ENCODE measurements at regions not wholly inside any gene's neighbourhood (a gene's known extent, or its start where the extent isn't known, plus 50 kb on each side); places are given as distances from the start of the nearest gene placed in this dataset.

DNA sequence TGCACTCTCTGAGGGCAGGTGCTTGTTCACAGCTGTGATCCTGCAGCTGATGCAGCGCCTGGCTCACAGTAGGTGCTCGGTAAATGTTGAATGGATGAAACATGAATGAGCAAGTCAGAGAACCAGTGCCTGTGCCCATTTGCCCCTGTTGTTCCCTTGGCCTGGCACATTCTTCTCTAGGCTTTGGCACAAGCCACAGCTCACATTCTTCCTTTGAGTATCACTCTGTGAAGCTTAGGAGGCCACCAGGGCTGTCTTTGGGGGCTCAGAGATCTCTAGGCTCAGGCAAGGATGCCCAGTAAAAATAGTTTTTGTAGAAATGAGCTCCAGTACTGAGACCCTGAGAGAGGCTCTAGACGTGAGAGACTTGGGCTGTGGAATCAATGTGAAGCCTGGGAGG, 144.6 kb upstream of the NAV2 start:
- Histone ChIP-seq H3K36me3 (ENCODE audit: insufficient read depth, low read length, poor library complexity, severe bottlenecking) (no peaks in the 10 kb centered on the region), H3K4me1 (ENCODE audit: insufficient read depth, low read length, poor library complexity, severe bottlenecking) (no peaks in the 10 kb centered on the region)
- no peak for DNase-seq (ENCODE audit: low spot score)

DNA sequence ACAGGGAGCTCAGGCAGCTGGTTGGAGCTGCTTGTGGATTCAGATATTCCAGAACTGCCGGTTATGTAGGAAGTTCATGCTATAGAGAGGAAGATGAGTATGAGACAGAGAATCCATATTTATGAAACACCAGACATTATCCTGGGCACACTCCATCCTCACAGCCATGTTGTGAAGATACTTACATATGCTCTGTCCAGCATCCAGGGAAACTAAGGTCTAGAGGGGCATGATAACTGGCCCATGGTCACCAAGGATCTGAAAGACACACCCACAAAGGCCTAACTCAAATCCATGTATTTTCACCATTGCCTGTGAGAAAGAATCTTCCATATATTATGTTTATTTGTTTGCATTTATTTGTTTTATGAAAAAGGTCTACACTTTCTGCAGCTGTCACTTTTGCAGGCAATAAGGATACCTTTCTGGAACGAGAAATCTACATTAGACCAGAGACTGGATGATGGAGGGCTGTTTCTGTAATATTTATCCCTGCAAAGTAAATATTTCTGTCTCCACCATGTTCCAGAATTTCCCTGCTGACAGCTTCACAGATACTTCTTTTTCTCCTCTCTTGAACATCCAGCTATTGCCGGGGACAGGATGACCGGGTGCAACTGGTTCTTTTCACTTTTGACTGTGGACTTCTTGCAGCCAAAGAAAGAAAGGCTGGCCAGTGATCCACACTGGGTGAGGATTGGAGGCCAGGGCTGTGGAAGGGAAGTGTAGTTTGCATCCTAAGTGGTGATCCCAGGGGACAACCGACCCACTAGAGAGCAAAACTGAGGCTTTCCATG, 145.9 kb upstream of the NAV2 start:
- ChIA-PET POLR2A (ENCODE audit: low non-redundant PET) (no interaction called here), CTCF (no interaction called here)
- TF ChIP-seq, protein P1, sequence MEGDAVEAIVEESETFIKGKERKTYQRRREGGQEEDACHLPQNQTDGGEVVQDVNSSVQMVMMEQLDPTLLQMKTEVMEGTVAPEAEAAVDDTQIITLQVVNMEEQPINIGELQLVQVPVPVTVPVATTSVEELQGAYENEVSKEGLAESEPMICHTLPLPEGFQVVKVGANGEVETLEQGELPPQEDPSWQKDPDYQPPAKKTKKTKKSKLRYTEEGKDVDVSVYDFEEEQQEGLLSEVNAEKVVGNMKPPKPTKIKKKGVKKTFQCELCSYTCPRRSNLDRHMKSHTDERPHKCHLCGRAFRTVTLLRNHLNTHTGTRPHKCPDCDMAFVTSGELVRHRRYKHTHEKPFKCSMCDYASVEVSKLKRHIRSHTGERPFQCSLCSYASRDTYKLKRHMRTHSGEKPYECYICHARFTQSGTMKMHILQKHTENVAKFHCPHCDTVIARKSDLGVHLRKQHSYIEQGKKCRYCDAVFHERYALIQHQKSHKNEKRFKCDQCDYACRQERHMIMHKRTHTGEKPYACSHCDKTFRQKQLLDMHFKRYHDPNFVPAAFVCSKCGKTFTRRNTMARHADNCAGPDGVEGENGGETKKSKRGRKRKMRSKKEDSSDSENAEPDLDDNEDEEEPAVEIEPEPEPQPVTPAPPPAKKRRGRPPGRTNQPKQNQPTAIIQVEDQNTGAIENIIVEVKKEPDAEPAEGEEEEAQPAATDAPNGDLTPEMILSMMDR (conservative IDR thresholded peaks at IDR 0.05; ENCODE audit: low read depth, low read length) = no peak
- TF ChIP-seq EZH2 (IDR thresholded peaks at IDR 0.05; ENCODE audit: borderline replicate concordance, low read depth, low read length, poor library complexity, severe bottlenecking) = no peak
- Histone ChIP-seq H3K4me3 (ENCODE audit: low read depth, low read length, poor library complexity, severe bottlenecking) (no peak overlapping the region), H3K36me3 (ENCODE audit: insufficient read depth, low read length, poor library complexity, severe bottlenecking) (no peaks in the 10 kb centered on the region), H3K4me1 (ENCODE audit: insufficient read depth, low read length, poor library complexity, severe bottlenecking) (no peaks in the 10 kb centered on the region), H3K27ac (ENCODE audit: low read depth, low read length, poor library complexity, severe bottlenecking) (no peak overlapping the region), H3K9me3 (ENCODE audit: low read depth, low read length, poor library complexity, severe bottlenecking) (no peaks in the 10 kb centered on the region), H3K27me3 (replicated peaks; ENCODE audit: insufficient read depth, low read depth, low read length, poor library complexity) (no peaks in the 10 kb centered on the region)
- intact Hi-C loops (cut with micrococcal nuclease; ENCODE audit: unreplicated experiment) = loop anchor here (10.0 kb wide), 1 partner anchor 238 kb away; no protein-coding TSS in a partner anchor
- BruUV-seq (replicated peaks) = no TSS peak
- DNase-seq (ENCODE audit: low spot score) = no peak

More for the DNA sequence above, 144.6 kb upstream of the NAV2 start:
- H3K9me3 ChIP-seq (ENCODE audit: low read depth, low read length, poor library complexity, severe bottlenecking) = no peaks in the 10 kb centered on the region
- H3K27ac ChIP-seq (ENCODE audit: low read depth, low read length, poor library complexity, severe bottlenecking) = no peak overlapping the region
- H3K4me3 ChIP-seq (ENCODE audit: low read depth, low read length, poor library complexity, severe bottlenecking) = no peak overlapping the region
- intact Hi-C loops (cut with micrococcal nuclease; ENCODE audit: unreplicated experiment) = loop anchor here (10.0 kb wide), 1 partner anchor 237 kb away; no protein-coding TSS in a partner anchor
- no peaks in the 10 kb centered on the region for H3K27me3 ChIP-seq (replicated peaks; ENCODE audit: insufficient read depth, low read depth, low read length, poor library complexity)
- BruUV-seq (replicated peaks) = no TSS peak
- no peak for TF ChIP-seq EZH2 (IDR thresholded peaks at IDR 0.05; ENCODE audit: borderline replicate concordance, low read depth, low read length, poor library complexity, severe bottlenecking)
- TF ChIP-seq, protein P1 (conservative IDR thresholded peaks at IDR 0.05; ENCODE audit: low read depth, low read length) = no peak
- POLR2A ChIA-PET (ENCODE audit: low non-redundant PET) = no interaction called here
- CTCF ChIA-PET = interaction anchor here (0.6 kb wide), 1 partner anchor 335 kb away, joined by 3 read pairs; no protein-coding TSS in a partner anchor

DNA sequence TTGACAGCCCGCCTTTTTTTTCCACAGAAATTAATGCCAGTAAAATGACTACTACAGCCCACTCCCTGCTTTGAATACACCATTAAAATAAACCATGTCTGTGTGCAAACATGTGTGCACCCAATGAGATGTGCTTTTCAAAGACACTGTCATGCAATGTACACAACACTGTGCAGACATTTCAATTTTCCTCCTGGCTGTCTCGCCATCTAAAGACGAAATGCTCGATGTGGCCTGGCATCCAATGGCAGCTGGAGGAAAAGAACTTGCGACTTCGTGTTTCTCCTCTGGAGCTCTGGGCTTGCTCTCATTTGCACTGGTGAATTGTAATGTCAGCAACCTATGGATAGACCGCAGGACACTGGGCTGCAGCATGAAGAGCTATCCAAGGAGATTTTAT, 147.0 kb upstream of the NAV2 start:
- no peaks in the 10 kb centered on the region for H3K4me1 ChIP-seq (ENCODE audit: insufficient read depth, low read length, poor library complexity, severe bottlenecking)
- no peak overlapping the region for H3K4me3 ChIP-seq (ENCODE audit: low read depth, low read length, poor library complexity, severe bottlenecking)
- intact Hi-C loops (cut with micrococcal nuclease; ENCODE audit: unreplicated experiment) = loop anchor here (10.0 kb wide), 1 partner anchor 239 kb away; no protein-coding TSS in a partner anchor
- ChIA-PET POLR2A (ENCODE audit: low non-redundant PET) (interaction anchor here (0.7 kb wide), 1 partner anchor 86 kb away, joined by 3 read pairs; no protein-coding TSS in a partner anchor), CTCF (no interaction called here)
- DNase-seq (ENCODE audit: low spot score) = no peak
- no peak overlapping the region for H3K27ac ChIP-seq (ENCODE audit: low read depth, low read length, poor library complexity, severe bottlenecking)
- no peaks in the 10 kb centered on the region for H3K9me3 ChIP-seq (ENCODE audit: low read depth, low read length, poor library complexity, severe bottlenecking)
- H3K36me3 ChIP-seq (ENCODE audit: insufficient read depth, low read length, poor library complexity, severe bottlenecking) = no peaks in the 10 kb centered on the region
- BruUV-seq (replicated peaks) = no TSS peak
- no peak for TF ChIP-seq EZH2 (IDR thresholded peaks at IDR 0.05; ENCODE audit: borderline replicate concordance, low read depth, low read length, poor library complexity, severe bottlenecking)
- TF ChIP-seq, protein P1 (conservative IDR thresholded peaks at IDR 0.05; ENCODE audit: low read depth, low read length) = no peak
- H3K27me3 ChIP-seq (replicated peaks; ENCODE audit: insufficient read depth, low read depth, low read length, poor library complexity) = peaks cover under 1% of the 10 kb centered on the region

Measured in A673 (cell line).